Parathyroid adenoma (tissue), 2 donors: ENCODE measurements at regions not wholly inside any gene's neighbourhood (a gene's known extent, or its start where the extent isn't known, plus 50 kb on each side); places are given as distances from the start of the nearest gene placed in this dataset.

Experiments
- H2AFZ ChIP-seq: fragments of 300-600 bp; sonication (generic); one replicate; pipeline ENCODE4 v1.7.0; 2017; ENCODE audit warnings: antibody characterized with exemption, mild to moderate bottlenecking
- H3K27ac ChIP-seq: fragments of 300-600 bp; sonication (generic); one replicate; pipeline ENCODE4 v1.7.0; 2017
- H3K27me3 ChIP-seq: fragments of 300-600 bp; sonication (generic); one replicate; pipeline ENCODE4 v1.7.0; 2017; ENCODE audit warnings: low read length; ENCODE audit not compliant: control insufficient read depth, insufficient read depth
- H3K36me3 ChIP-seq: fragments of 300-600 bp; sonication (generic); one replicate; pipeline ENCODE4 v1.7.0; 2017; ENCODE audit warnings: low read length; ENCODE audit not compliant: control insufficient read depth, insufficient read depth
- H3K4me1 ChIP-seq: fragments of 300-600 bp; sonication (generic); one replicate; pipeline ENCODE4 v1.7.0; 2017; ENCODE audit warnings: control low read depth
- H3K4me2 ChIP-seq: fragments of 300-600 bp; sonication (generic); one replicate; pipeline ENCODE4 v1.7.0; 2017; ENCODE audit warnings: low read length
- H3K4me3 ChIP-seq: fragments of 300-600 bp; sonication (generic); one replicate; pipeline ENCODE4 v1.7.0; 2017; ENCODE audit warnings: low read depth, low read length
- H3K79me2 ChIP-seq: fragments of 300-600 bp; sonication (generic); one replicate; pipeline ENCODE4 v1.7.0; 2017; ENCODE audit warnings: control low read depth
- H3K9ac ChIP-seq: fragments of 300-600 bp; sonication (generic); one replicate; pipeline ENCODE4 v1.7.0; 2017; ENCODE audit warnings: mild to moderate bottlenecking
- H3K9me3 ChIP-seq: fragments of 300-600 bp; sonication (generic); one replicate; pipeline ENCODE4 v1.7.0; 2017; ENCODE audit warnings: low read length; ENCODE audit not compliant: control insufficient read depth
- CTCF ChIP-seq: fragments of 300-600 bp; sonication (generic); IDR thresholded peaks from one replicate; pipeline ENCODE4 v1.7.0; 2017; ENCODE audit warnings: antibody characterized with exemption, mild to moderate bottlenecking
- donor health status: primary hyperparathyroidism.

- Histone ChIP-seq H3K4me1 (no peaks in the 10 kb centered on the region), H3K4me3 (no peak overlapping the region), H3K27me3 (no peaks in the 10 kb centered on the region), H3K27ac (no peak overlapping the region), H3K79me2 (no peaks in the 10 kb centered on the region), H3K9me3 (no peaks in the 10 kb centered on the region), H3K4me2 (no peak overlapping the region), H3K36me3 (no peaks in the 10 kb centered on the region), H2AFZ (no peak overlapping the region), H3K9ac (no peak overlapping the region)
- no peak for TF ChIP-seq CTCF
Observed at GRCh38 chr7:45349090-45349489, 191.5 kb downstream of the RAMP3 start.

GRCh38 chr7:45350896-45351295, 193.3 kb downstream of the RAMP3 start:
- no peak for TF ChIP-seq CTCF
- Histone ChIP-seq H3K4me2 (no peak overlapping the region), H3K9ac (no peak overlapping the region), H3K4me1 (no peaks in the 10 kb centered on the region), H3K4me3 (no peak overlapping the region), H3K27me3 (no peaks in the 10 kb centered on the region), H2AFZ (no peak overlapping the region), H3K79me2 (no peaks in the 10 kb centered on the region), H3K36me3 (no peaks in the 10 kb centered on the region), H3K9me3 (no peaks in the 10 kb centered on the region), H3K27ac (no peak overlapping the region)

GRCh38 chr7:45358287-45358686, 200.7 kb downstream of the RAMP3 start:
- Histone ChIP-seq H3K27me3 (no peaks in the 10 kb centered on the region), H3K9ac (no peak overlapping the region), H3K79me2 (no peaks in the 10 kb centered on the region), H2AFZ (no peak overlapping the region), H3K4me2 (no peak overlapping the region), H3K27ac (no peak overlapping the region), H3K4me3 (no peak overlapping the region), H3K9me3 (no peaks in the 10 kb centered on the region), H3K36me3 (no peaks in the 10 kb centered on the region), H3K4me1 (no peaks in the 10 kb centered on the region)
- TF ChIP-seq CTCF, result no peak

- no peaks in the 10 kb centered on the region for H3K4me1 ChIP-seq
- no peak overlapping the region for H3K9ac ChIP-seq
- no peak overlapping the region for H3K27ac ChIP-seq
- no peak overlapping the region for H3K4me2 ChIP-seq
- H2AFZ ChIP-seq, result no peak overlapping the region
- no peaks in the 10 kb centered on the region for H3K79me2 ChIP-seq
- no peak overlapping the region for H3K4me3 ChIP-seq
- no peaks in the 10 kb centered on the region for H3K36me3 ChIP-seq
- TF ChIP-seq CTCF, result no peak
- no peaks in the 10 kb centered on the region for H3K9me3 ChIP-seq
- no peaks in the 10 kb centered on the region for H3K27me3 ChIP-seq
Observed at GRCh38 chr7:45359250-45359649, 201.7 kb downstream of the RAMP3 start.

GRCh38 chr7:45359776-45360175, 202.2 kb downstream of the RAMP3 start:
- no peak overlapping the region for H3K9ac ChIP-seq
- no peak for TF ChIP-seq CTCF
- H3K36me3 ChIP-seq, result no peaks in the 10 kb centered on the region

More at GRCh38 chr7:45359776-45360175, 202.2 kb downstream of the RAMP3 start:
- Histone ChIP-seq H3K9me3 (no peaks in the 10 kb centered on the region), H3K4me3 (no peak overlapping the region), H3K79me2 (no peaks in the 10 kb centered on the region), H3K4me2 (no peak overlapping the region), H3K27ac (no peak overlapping the region), H3K4me1 (no peaks in the 10 kb centered on the region), H2AFZ (no peak overlapping the region), H3K27me3 (no peaks in the 10 kb centered on the region)
